A673 (cell line): ENCODE measurements at regions not wholly inside any gene's neighbourhood (a gene's known extent, or its start where the extent isn't known, plus 50 kb on each side); places are given as distances from the start of the nearest gene placed in this dataset.

ENCODE experiments used
- BruUV-seq: library from RNA; stranded (reverse); fragments of 400-500 nt; replicated peaks from 2 replicates; lab custom pipeline; 2021; lab: Mats Ljungman, UMichigan
- CTCF ChIA-PET: fragments of 300-600 bp; sonication (Branson Sonifier 250); formaldehyde crosslinking; loops from one replicate; lab custom pipeline; 2022; ENCODE audit warnings: antibody characterized with exemption; lab: Charles Lee
- POLR2A ChIA-PET: fragments of 300-600 bp; sonication (Branson Sonifier 250); formaldehyde crosslinking; loops from one replicate; lab custom pipeline; 2022; ENCODE audit warnings: antibody characterized with exemption; ENCODE audit not compliant: low non-redundant PET; lab: Charles Lee
- DNase-seq: peaks from one replicate; pipeline ENCODE4 v3.0.0-alpha.2; 2015; ENCODE audit warnings: low spot score
- H3K27ac ChIP-seq: fragments of 200-600 bp; sonication (generic); 2 replicates; pipeline ENCODE4 v1.5.1; 2016; ENCODE audit warnings: mixed run types, low read depth, mild to moderate bottlenecking, mixed read lengths, antibody characterized with exemption, low read length; ENCODE audit not compliant: poor library complexity, severe bottlenecking
- H3K27me3 ChIP-seq: fragments of 200-600 bp; sonication (generic); replicated peaks from 2 replicates; pipeline ENCODE4 v1.6.1; 2017; ENCODE audit warnings: mixed run types, low read depth, mild to moderate bottlenecking, mixed read lengths, antibody characterized with exemption, low read length; ENCODE audit not compliant: insufficient read depth, poor library complexity
- H3K36me3 ChIP-seq: fragments of 200-600 bp; sonication (generic); 2 replicates; pipeline ENCODE4 v1.6.1; 2016; ENCODE audit warnings: mixed run types, mild to moderate bottlenecking, mixed read lengths, antibody characterized with exemption, low read length; ENCODE audit not compliant: insufficient read depth, poor library complexity, severe bottlenecking
- H3K4me1 ChIP-seq: fragments of 200-600 bp; sonication (generic); 2 replicates; pipeline ENCODE4 v1.6.1; 2017; ENCODE audit warnings: mixed run types, mild to moderate bottlenecking, mixed read lengths, antibody characterized with exemption, low read length; ENCODE audit not compliant: insufficient read depth, poor library complexity, severe bottlenecking
- H3K4me3 ChIP-seq: fragments of 200-600 bp; sonication (generic); 2 replicates; pipeline ENCODE4 v1.5.1; 2016; ENCODE audit warnings: low read depth, mixed run types, mild to moderate bottlenecking, mixed read lengths, low read length; ENCODE audit not compliant: poor library complexity, severe bottlenecking
- H3K9me3 ChIP-seq: fragments of 200-600 bp; sonication (generic); 2 replicates; pipeline ENCODE4 v1.6.1; 2016; ENCODE audit warnings: mixed run types, low read depth, mild to moderate bottlenecking, mixed read lengths, antibody characterized with exemption, low read length; ENCODE audit not compliant: poor library complexity, severe bottlenecking
- CTCF ChIP-seq: fragments of 300-800, 200-600 bp; sonication (generic); conservative IDR thresholded peaks from 2 replicates; pipeline ENCODE4 v1.5.1; 2017; ENCODE audit warnings: low read depth, mild to moderate bottlenecking, antibody characterized with exemption, low read length, moderate library complexity, mixed read lengths
- EZH2 ChIP-seq: fragments of 200-600 bp; sonication (generic); IDR thresholded peaks from 2 replicates; pipeline ENCODE4 v1.6.1; 2017; ENCODE audit warnings: borderline replicate concordance, low read depth, mild to moderate bottlenecking, mixed read lengths, antibody characterized with exemption, low read length; ENCODE audit not compliant: poor library complexity, severe bottlenecking
- intact Hi-C: fragments of 100-400 bp; cut with micrococcal nuclease; formaldehyde crosslinking; loops from one replicate; pipeline ENCODE4 v1.10.0; 2022; ENCODE audit not compliant: unreplicated experiment

- ChIA-PET CTCF (no interaction called here), POLR2A (no interaction called here)
- Histone ChIP-seq H3K27ac (no peak overlapping the region), H3K4me3 (no peak overlapping the region), H3K27me3 (no peaks in the 10 kb centered on the region), H3K9me3 (peaks cover 5% of the 10 kb centered on the region), H3K4me1 (no peaks in the 10 kb centered on the region), H3K36me3 (no peaks in the 10 kb centered on the region)
- no TSS peak for BruUV-seq
- DNase-seq = no peak
- intact Hi-C loops = no loop called here
- TF ChIP-seq EZH2 (no peak), CTCF (no peak)
Observed at GRCh38 chr4:91829531-91829930, 474.2 kb upstream of the GRID2 start.

GRCh38 chr4:91830681-91831395 is 472.9 kb upstream of the GRID2 start:
- Histone ChIP-seq H3K4me3 (no peak overlapping the region), H3K9me3 (peaks cover 5% of the 10 kb centered on the region), H3K27ac (no peak overlapping the region), H3K27me3 (no peaks in the 10 kb centered on the region), H3K4me1 (no peaks in the 10 kb centered on the region), H3K36me3 (no peaks in the 10 kb centered on the region)
- no peak for TF ChIP-seq CTCF
- no peak for TF ChIP-seq EZH2
- BruUV-seq = no TSS peak
- POLR2A ChIA-PET = no interaction called here
- CTCF ChIA-PET = no interaction called here
- intact Hi-C loops = no loop called here
- DNase-seq = no peak

- POLR2A ChIA-PET = no interaction called here
- TF ChIP-seq CTCF (no peak), EZH2 (no peak)
- intact Hi-C loops = no loop called here
- H3K9me3 ChIP-seq = peaks cover 5% of the 10 kb centered on the region
- H3K4me1 ChIP-seq = no peaks in the 10 kb centered on the region
- no peaks in the 10 kb centered on the region for H3K27me3 ChIP-seq
- BruUV-seq = no TSS peak
- no peak overlapping the region for H3K27ac ChIP-seq
- CTCF ChIA-PET = no interaction called here
- H3K4me3 ChIP-seq = no peak overlapping the region
- no peaks in the 10 kb centered on the region for H3K36me3 ChIP-seq
- DNase-seq = no peak
Observed at GRCh38 chr4:91837608-91838029, 466.1 kb upstream of the GRID2 start.
